ENCODE measurements at regions not wholly inside any gene's neighbourhood (a gene's known extent, or its start where the extent isn't known, plus 50 kb on each side); places are given as distances from the start of the nearest gene placed in this dataset.
"Not testable (repeated sequence)": the region's sequence is repeated elsewhere in the genome, so short reads cannot be mapped to it uniquely, and the experiment has no call there.

- peaks cover 15% of the 10 kb centered on the region for H3K4me1 Mint-ChIP-seq (ENCODE audit: low read depth)
- H3K27ac Mint-ChIP-seq: no peak overlapping the region
- H3K4me3 Mint-ChIP-seq: no peak overlapping the region
- no peaks in the 10 kb centered on the region for H3K27me3 Mint-ChIP-seq (ENCODE audit: low read depth)
- no peaks in the 10 kb centered on the region for H3K36me3 Mint-ChIP-seq (ENCODE audit: low read depth)
- H3K9me3 Mint-ChIP-seq: no peaks in the 10 kb centered on the region
Observed at GRCh38 chr14:71240171-71240570, 332.9 kb downstream of the PCNX1 start.

- Mint-ChIP-seq H3K27ac (no peak overlapping the region), H3K27me3 (ENCODE audit: low read depth) (no peaks in the 10 kb centered on the region)
Observed at GRCh38 chr14:71240866-71241520, 333.7 kb downstream of the PCNX1 start.

GRCh38 chr14:71242237-71242748 lies 335.0 kb downstream of the PCNX1 start:
- H3K27ac Mint-ChIP-seq: no peak overlapping the region
- H3K9me3 Mint-ChIP-seq: peaks cover 13% of the 10 kb centered on the region
- H3K4me1 Mint-ChIP-seq (ENCODE audit: low read depth): peaks cover 35% of the 10 kb centered on the region
- H3K4me3 Mint-ChIP-seq: no peak overlapping the region
- peaks cover 11% of the 10 kb centered on the region for H3K36me3 Mint-ChIP-seq (ENCODE audit: low read depth)
- no peaks in the 10 kb centered on the region for H3K27me3 Mint-ChIP-seq (ENCODE audit: low read depth)

More at GRCh38 chr14:71240866-71241520, 333.7 kb downstream of the PCNX1 start:
- H3K36me3 Mint-ChIP-seq (ENCODE audit: low read depth): peaks cover 2% of the 10 kb centered on the region
- peaks cover 4% of the 10 kb centered on the region for H3K9me3 Mint-ChIP-seq
- no peak overlapping the region for H3K4me3 Mint-ChIP-seq
- H3K4me1 Mint-ChIP-seq (ENCODE audit: low read depth): peaks cover 23% of the 10 kb centered on the region

- Mint-ChIP-seq H3K36me3 (ENCODE audit: low read depth) (peaks cover 19% of the 10 kb centered on the region), H3K4me1 (ENCODE audit: low read depth) (peaks cover 41% of the 10 kb centered on the region), H3K4me3 (no peak overlapping the region), H3K27me3 (ENCODE audit: low read depth) (no peaks in the 10 kb centered on the region), H3K27ac (no peak overlapping the region), H3K9me3 (peaks cover 27% of the 10 kb centered on the region)
Observed at GRCh38 chr14:71243697-71244096, 336.4 kb downstream of the PCNX1 start.

- peaks cover 20% of the 10 kb centered on the region for H3K36me3 Mint-ChIP-seq (ENCODE audit: low read depth)
- H3K27me3 Mint-ChIP-seq (ENCODE audit: low read depth): no peaks in the 10 kb centered on the region
- H3K4me1 Mint-ChIP-seq (ENCODE audit: low read depth): peaks cover 41% of the 10 kb centered on the region
- peaks cover 28% of the 10 kb centered on the region for H3K9me3 Mint-ChIP-seq
- no peak overlapping the region for H3K4me3 Mint-ChIP-seq
- H3K27ac Mint-ChIP-seq: no peak overlapping the region
Observed at GRCh38 chr14:71244341-71244740, 337.1 kb downstream of the PCNX1 start.

GRCh38 chr14:71245659-71246361 lies 338.6 kb downstream of the PCNX1 start:
- H3K4me3 Mint-ChIP-seq: peak overlapping the region; percentile 49
- no peaks in the 10 kb centered on the region for H3K27me3 Mint-ChIP-seq (ENCODE audit: low read depth)
- H3K4me1 Mint-ChIP-seq (ENCODE audit: low read depth): peaks cover 45% of the 10 kb centered on the region
- H3K27ac Mint-ChIP-seq: peak overlapping the region; percentile 86
- H3K36me3 Mint-ChIP-seq (ENCODE audit: low read depth): peaks cover 20% of the 10 kb centered on the region
- peaks cover 28% of the 10 kb centered on the region for H3K9me3 Mint-ChIP-seq

- Mint-ChIP-seq H3K9me3 (peaks cover 28% of the 10 kb centered on the region), H3K27me3 (ENCODE audit: low read depth) (no peaks in the 10 kb centered on the region), H3K4me1 (ENCODE audit: low read depth) (peaks cover 45% of the 10 kb centered on the region), H3K27ac (peak overlapping the region; percentile 86), H3K4me3 (peak overlapping the region; percentile 30), H3K36me3 (ENCODE audit: low read depth) (peaks cover 20% of the 10 kb centered on the region)
Observed at GRCh38 chr14:71246539-71246938, 339.3 kb downstream of the PCNX1 start.

- peaks cover 28% of the 10 kb centered on the region for H3K9me3 Mint-ChIP-seq
- peak overlapping the region; percentile 56 for H3K4me3 Mint-ChIP-seq
- peaks cover 43% of the 10 kb centered on the region for H3K4me1 Mint-ChIP-seq (ENCODE audit: low read depth)
- H3K27me3 Mint-ChIP-seq (ENCODE audit: low read depth): no peaks in the 10 kb centered on the region
- H3K27ac Mint-ChIP-seq: peak overlapping the region; percentile 86
- H3K36me3 Mint-ChIP-seq (ENCODE audit: low read depth): peaks cover 20% of the 10 kb centered on the region
Observed at GRCh38 chr14:71247106-71247505, 339.8 kb downstream of the PCNX1 start.

GRCh38 chr14:71248194-71248593 lies 340.9 kb downstream of the PCNX1 start:
- H3K4me3 Mint-ChIP-seq: no peak overlapping the region
- H3K27me3 Mint-ChIP-seq (ENCODE audit: low read depth): no peaks in the 10 kb centered on the region
- H3K4me1 Mint-ChIP-seq (ENCODE audit: low read depth): peaks cover 42% of the 10 kb centered on the region
- H3K27ac Mint-ChIP-seq: no peak overlapping the region
- H3K9me3 Mint-ChIP-seq: peaks cover 29% of the 10 kb centered on the region
- H3K36me3 Mint-ChIP-seq (ENCODE audit: low read depth): peaks cover 20% of the 10 kb centered on the region

GRCh38 chr14:71250347-71250746 lies 343.1 kb downstream of the PCNX1 start:
- no peaks in the 10 kb centered on the region for H3K27me3 Mint-ChIP-seq (ENCODE audit: low read depth)
- H3K4me3 Mint-ChIP-seq: no peak overlapping the region
- H3K27ac Mint-ChIP-seq: no peak overlapping the region
- H3K9me3 Mint-ChIP-seq: peaks cover 41% of the 10 kb centered on the region
- H3K4me1 Mint-ChIP-seq (ENCODE audit: low read depth): peaks cover 32% of the 10 kb centered on the region
- peaks cover 20% of the 10 kb centered on the region for H3K36me3 Mint-ChIP-seq (ENCODE audit: low read depth)

GRCh38 chr14:71250791-71251190 lies 343.5 kb downstream of the PCNX1 start:
- Mint-ChIP-seq H3K27me3 (ENCODE audit: low read depth) (no peaks in the 10 kb centered on the region), H3K36me3 (ENCODE audit: low read depth) (peaks cover 18% of the 10 kb centered on the region), H3K4me1 (ENCODE audit: low read depth) (peaks cover 28% of the 10 kb centered on the region), H3K27ac (no peak overlapping the region), H3K4me3 (no peak overlapping the region), H3K9me3 (peaks cover 39% of the 10 kb centered on the region)

GRCh38 chr14:71254091-71254719 lies 346.9 kb downstream of the PCNX1 start:
- H3K4me1 Mint-ChIP-seq (ENCODE audit: low read depth); H3K27me3 Mint-ChIP-seq (ENCODE audit: low read depth); H3K36me3 Mint-ChIP-seq (ENCODE audit: low read depth); H3K27ac Mint-ChIP-seq; H3K4me3 Mint-ChIP-seq: not testable (repeated sequence)
- H3K9me3 Mint-ChIP-seq: peaks cover 41% of the 10 kb centered on the region

- Mint-ChIP-seq H3K4me3 (no peak overlapping the region), H3K27me3 (ENCODE audit: low read depth) (peaks cover 10% of the 10 kb centered on the region), H3K9me3 (peaks cover 58% of the 10 kb centered on the region), H3K36me3 (ENCODE audit: low read depth) (peaks cover 11% of the 10 kb centered on the region), H3K27ac (no peak overlapping the region), H3K4me1 (ENCODE audit: low read depth) (peaks cover 1% of the 10 kb centered on the region)
Observed at GRCh38 chr14:71261206-71261605, 353.9 kb downstream of the PCNX1 start.

GRCh38 chr14:71262441-71262840 lies 355.2 kb downstream of the PCNX1 start:
- H3K9me3 Mint-ChIP-seq: peaks cover 47% of the 10 kb centered on the region
- H3K4me1 Mint-ChIP-seq (ENCODE audit: low read depth): peaks cover 8% of the 10 kb centered on the region
- peaks cover 5% of the 10 kb centered on the region for H3K27me3 Mint-ChIP-seq (ENCODE audit: low read depth)
- H3K36me3 Mint-ChIP-seq (ENCODE audit: low read depth): peaks cover 11% of the 10 kb centered on the region
- H3K27ac Mint-ChIP-seq: no peak overlapping the region
- no peak overlapping the region for H3K4me3 Mint-ChIP-seq

- Mint-ChIP-seq H3K27ac (no peak overlapping the region), H3K4me1 (ENCODE audit: low read depth) (peaks cover 12% of the 10 kb centered on the region), H3K4me3 (no peak overlapping the region), H3K36me3 (ENCODE audit: low read depth) (peaks cover 16% of the 10 kb centered on the region), H3K27me3 (ENCODE audit: low read depth) (peaks cover 5% of the 10 kb centered on the region), H3K9me3 (peaks cover 39% of the 10 kb centered on the region)
Observed at GRCh38 chr14:71264260-71264659, 357.0 kb downstream of the PCNX1 start.
